ENCODE measurements at regions not wholly inside any gene's neighbourhood (a gene's known extent, or its start where the extent isn't known, plus 50 kb on each side); places are given as distances from the start of the nearest gene placed in this dataset.

DNA sequence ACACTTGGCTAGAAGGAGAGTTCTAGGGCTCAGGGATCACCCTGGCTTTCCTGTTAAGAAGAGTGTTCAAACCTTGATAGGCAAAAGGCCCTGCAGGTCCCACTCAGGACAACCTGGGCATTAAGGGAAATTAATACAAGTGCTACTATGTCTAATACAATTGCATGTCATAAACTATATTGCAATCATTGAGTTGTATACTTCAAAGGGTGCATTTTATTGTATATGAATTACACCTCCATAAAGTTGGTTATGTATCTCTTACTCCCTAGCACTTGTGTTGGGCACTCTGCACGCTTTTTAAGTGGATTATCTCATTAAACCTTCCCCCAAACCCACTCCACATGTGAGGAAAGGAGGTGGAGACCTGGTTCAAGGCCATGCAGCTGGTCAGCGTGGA, 172.1 kb upstream of the GLI2 start:
- Histone ChIP-seq H2BK20ac (ENCODE audit: low read length) (no peak overlapping the region), H2AFZ (ENCODE audit: low read length) (no peak overlapping the region), H2BK12ac (ENCODE audit: low read depth, low read length) (no peak overlapping the region), H3K56ac (replicated peaks; ENCODE audit: insufficient read length, low read depth, low read length) (no peak overlapping the region), H3K4ac (replicated peaks; ENCODE audit: insufficient read length, low read depth, low read length) (no peak overlapping the region), H4K5ac (ENCODE audit: insufficient read length, low read depth, low read length) (no peak overlapping the region), H4K20me1 (replicated peaks in 1 of 2; ENCODE audit: control insufficient read depth in 1 of 2, insufficient read depth in 2 of 2, low read length in 2 of 2) (peaks cover 2 to 3% of the 10 kb centered on the region in 2 experiments), H3K27ac (ENCODE audit: low read depth, low read length) (no peak overlapping the region), H3K18ac (ENCODE audit: extremely low read depth, low read length) (no peak overlapping the region), H3K9ac (replicated peaks in 1 of 4; ENCODE audit: extremely low read depth in 1 of 4, low read depth in 3 of 4, low read length in 3 of 4) (no peak overlapping the region), H3K27me3 (replicated peaks in 1 of 4; ENCODE audit: control insufficient read depth in 3 of 4, extremely low read depth in 1 of 4, insufficient read depth in 3 of 4, low read length in 3 of 4) (peaks cover 0 to 6% (median 4%) of the 10 kb centered on the region in 4 experiments; a peak in 2 of 7 replicates), H3K79me2 (ENCODE audit: control insufficient read depth in 1 of 2, insufficient read depth in 2 of 2, low read length in 2 of 2) (no peaks in the 10 kb centered on the region), H3K9me3 (ENCODE audit: insufficient read depth in 2 of 2, low read depth in 1 of 2, low read length in 1 of 2) (no peaks in the 10 kb centered on the region), H3K23ac (ENCODE audit: insufficient read length) (no peak overlapping the region), H2BK15ac (ENCODE audit: low read length) (no peak overlapping the region), H3K36me3 (ENCODE audit: control insufficient read depth in 2 of 4, insufficient read depth in 4 of 4, low read length in 3 of 4) (no peaks in the 10 kb centered on the region), H3K4me1 (replicated peaks in 1 of 4; ENCODE audit: control insufficient read depth in 3 of 4, insufficient read depth in 4 of 4, low read length in 3 of 4) (peaks cover 0 to 4% (median 3%) of the 10 kb centered on the region in 4 experiments; a peak in 4 of 7 replicates), H2BK120ac (replicated peaks; ENCODE audit: low read depth, low read length) (no peak overlapping the region), H3K79me1 (ENCODE audit: low read depth, low read length) (no peaks in the 10 kb centered on the region), H3K14ac (ENCODE audit: insufficient read length) (no peak overlapping the region), H3K4me2 (ENCODE audit: insufficient read depth in 1 of 2, low read depth in 2 of 2, low read length in 2 of 2) (no peak overlapping the region), H3K23me2 (ENCODE audit: low read depth, low read length) (no peaks in the 10 kb centered on the region), H2BK5ac (ENCODE audit: low read depth, low read length) (no peak overlapping the region), H3K4me3 (ENCODE audit: extremely low read depth in 1 of 4, insufficient read depth in 2 of 4, low read depth in 3 of 4, low read length in 4 of 4) (no peak overlapping the region), H4K91ac (replicated peaks; ENCODE audit: insufficient read length, low read length) (no peak overlapping the region), H2AK5ac (ENCODE audit: low read depth, low read length) (no peak overlapping the region), H4K8ac (ENCODE audit: extremely low read depth, insufficient read depth, low read length) (no peak overlapping the region)
- no peak for FAIRE-seq
- WGBS, 2 experiments (ENCODE audit: extremely low coverage in 1 of 2, insufficient coverage in 1 of 2, insufficient read length in 1 of 2, insufficient replicate concordance in 2 of 2, low coverage in 1 of 2, low lambda C conversion rate in 2 of 2, missing lambda C conversion rate in 1 of 2): 90% methylated on average over 2 of the region's 2 CpGs; no CpG with 5 or more reads in 1 of the 2 experiments
- POLR2A ChIA-PET (ENCODE audit: partially characterized antibody): no interaction called here
- CTCF ChIA-PET (ENCODE audit: partially characterized antibody): interaction anchor here (0.6 to 6.1 kb wide), 2 partner anchors 12 to 175 kb away, joined by 3 to 38 read pairs; no protein-coding TSS in a partner anchor
- no peak for DNase-seq (ENCODE audit: low read depth in 1 of 2, low spot score in 2 of 2)
- no peak for TF ChIP-seq SAP30 (IDR thresholded peaks at IDR 0.05; ENCODE audit: insufficient read depth, insufficient replicate concordance, low read length)
- no peak for TF ChIP-seq GABPA (IDR thresholded peaks at IDR 0.05; ENCODE audit: borderline replicate concordance, insufficient read depth, low read length)
- no peak for TF ChIP-seq JUN (IDR thresholded peaks at IDR 0.05; ENCODE audit: low read depth, low read length)
- TF ChIP-seq BRCA1 (IDR thresholded peaks at IDR 0.05; ENCODE audit: low read depth, low read length): no peak
- TF ChIP-seq KDM1A (IDR thresholded peaks at IDR 0.05; ENCODE audit: borderline replicate concordance, low read length): no peak
- no peak for TF ChIP-seq SP1 (IDR thresholded peaks at IDR 0.05; ENCODE audit: low read depth, low read length)
- no peak for TF ChIP-seq EGR1 (IDR thresholded peaks at IDR 0.05; ENCODE audit: borderline replicate concordance, low read depth, low read length)
- no peak for TF ChIP-seq TAF7 (optimal IDR thresholded peaks at IDR 0.05; ENCODE audit: borderline replicate concordance, low read depth, low read length)
- no peak for TF ChIP-seq CHD2 (IDR thresholded peaks at IDR 0.05; ENCODE audit: low read length)
